ENCODE measurements at regions not wholly inside any gene's neighbourhood (a gene's known extent, or its start where the extent isn't known, plus 50 kb on each side); places are given as distances from the start of the nearest gene placed in this dataset.

DNA sequence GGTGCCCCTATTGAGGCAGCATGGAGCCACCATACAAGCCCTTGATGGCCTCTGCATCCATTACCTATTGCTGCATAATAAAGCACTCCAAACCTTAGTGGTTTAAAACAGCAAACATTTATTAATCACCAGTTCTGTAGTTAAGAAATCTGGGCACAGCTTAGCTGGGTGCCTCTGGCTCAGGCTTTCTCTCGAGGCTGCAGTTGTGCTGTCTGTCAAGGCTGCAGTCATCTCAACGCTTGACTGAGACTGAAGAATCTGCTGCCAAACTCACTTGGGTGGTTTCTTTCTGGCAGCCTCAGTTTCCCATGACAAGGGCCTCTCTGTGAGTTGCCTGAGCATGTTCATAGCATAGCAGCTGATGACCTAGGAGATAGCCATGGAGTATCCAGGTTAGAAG is 207.4 kb upstream of the LRFN2 start:
- intact Hi-C loops (cut with DNase I), result no loop called here
- whole genome bisulfite sequencing, result 92% methylated on average over 2 of the region's 2 CpGs

DNA sequence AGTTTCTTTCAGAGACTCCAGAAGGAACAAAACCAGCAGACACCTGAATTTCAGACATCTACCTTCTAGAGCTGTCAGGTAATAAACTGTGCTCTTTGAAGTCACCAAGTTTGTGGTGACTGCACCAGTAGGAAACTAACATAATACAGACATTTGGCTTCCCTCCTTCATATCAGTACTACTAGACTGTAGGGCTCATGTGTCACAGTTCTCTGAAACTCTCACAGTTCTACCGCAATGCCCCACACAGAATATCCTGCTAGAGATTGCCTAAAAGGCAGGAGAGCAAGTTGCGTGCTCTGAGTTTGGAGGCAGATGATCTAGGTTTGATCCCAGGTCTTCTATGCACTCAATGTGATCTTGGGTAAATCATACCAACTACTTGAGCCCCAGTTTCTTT is 205.0 kb upstream of the LRFN2 start:
- Histone ChIP-seq H3K27ac (replicated peaks in 1 of 4) (no peak overlapping the region), H3K36me3 (no peaks in the 10 kb centered on the region), H3K9me3 (no peaks in the 10 kb centered on the region), H3K4me3 (no peak overlapping the region), H3K27me3 (no peaks in the 10 kb centered on the region), H3K4me1 (peaks cover 0 to 11% (median 4%) of the 10 kb centered on the region in 4 donors)
- intact Hi-C loops (cut with DNase I), result no loop called here
- DNase-seq (ENCODE audit: extremely low spot score), result no peak
- 97% methylated on average over 2 of the region's 2 CpGs for WGBS
- TF ChIP-seq POLR2AphosphoS5 (IDR thresholded peaks at IDR 0.05) (no peak), EP300 (IDR thresholded peaks at IDR 0.05) (no peak), POLR2A (IDR thresholded peaks at IDR 0.05; ENCODE audit: low read depth) (no peak)
- TF ChIP-seq, protein P1, sequence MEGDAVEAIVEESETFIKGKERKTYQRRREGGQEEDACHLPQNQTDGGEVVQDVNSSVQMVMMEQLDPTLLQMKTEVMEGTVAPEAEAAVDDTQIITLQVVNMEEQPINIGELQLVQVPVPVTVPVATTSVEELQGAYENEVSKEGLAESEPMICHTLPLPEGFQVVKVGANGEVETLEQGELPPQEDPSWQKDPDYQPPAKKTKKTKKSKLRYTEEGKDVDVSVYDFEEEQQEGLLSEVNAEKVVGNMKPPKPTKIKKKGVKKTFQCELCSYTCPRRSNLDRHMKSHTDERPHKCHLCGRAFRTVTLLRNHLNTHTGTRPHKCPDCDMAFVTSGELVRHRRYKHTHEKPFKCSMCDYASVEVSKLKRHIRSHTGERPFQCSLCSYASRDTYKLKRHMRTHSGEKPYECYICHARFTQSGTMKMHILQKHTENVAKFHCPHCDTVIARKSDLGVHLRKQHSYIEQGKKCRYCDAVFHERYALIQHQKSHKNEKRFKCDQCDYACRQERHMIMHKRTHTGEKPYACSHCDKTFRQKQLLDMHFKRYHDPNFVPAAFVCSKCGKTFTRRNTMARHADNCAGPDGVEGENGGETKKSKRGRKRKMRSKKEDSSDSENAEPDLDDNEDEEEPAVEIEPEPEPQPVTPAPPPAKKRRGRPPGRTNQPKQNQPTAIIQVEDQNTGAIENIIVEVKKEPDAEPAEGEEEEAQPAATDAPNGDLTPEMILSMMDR (IDR thresholded peaks at IDR 0.05), result no peak

More for the DNA sequence above, 207.4 kb upstream of the LRFN2 start:
- Histone ChIP-seq H3K4me3 (no peak overlapping the region), H3K4me1 (peaks cover 0 to under 1% (median 0%) of the 10 kb centered on the region in 4 donors), H3K9me3 (no peaks in the 10 kb centered on the region), H3K36me3 (no peaks in the 10 kb centered on the region), H3K27me3 (no peaks in the 10 kb centered on the region), H3K27ac (replicated peaks in 1 of 4) (no peak overlapping the region)
- TF ChIP-seq, protein P1 (IDR thresholded peaks at IDR 0.05), result no peak
- TF ChIP-seq POLR2A (IDR thresholded peaks at IDR 0.05; ENCODE audit: low read depth), result no peak
- DNase-seq (ENCODE audit: extremely low spot score), result no peak

DNA sequence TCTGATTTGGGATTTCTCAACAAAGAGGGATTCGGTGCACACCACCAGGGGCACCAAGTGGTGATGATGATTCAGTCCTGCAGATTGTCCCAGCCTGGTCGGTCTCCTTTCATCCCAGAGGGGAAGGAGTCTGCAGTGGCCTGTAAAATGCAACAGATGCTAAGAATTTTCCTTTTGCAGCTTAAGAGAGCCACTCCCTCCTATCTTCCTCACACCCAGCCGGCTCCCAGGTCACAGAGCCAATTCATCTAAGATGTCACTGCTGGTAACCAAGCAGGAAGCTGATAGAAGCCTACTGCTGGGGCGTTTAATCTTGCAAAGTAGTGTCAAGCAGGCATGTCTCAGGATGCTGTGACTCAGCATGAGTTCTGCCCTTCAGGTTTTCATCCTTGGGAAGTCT is 203.8 kb upstream of the LRFN2 start:
- Histone ChIP-seq H3K27ac (replicated peaks in 1 of 4) (no peak overlapping the region), H3K4me3 (no peak overlapping the region), H3K36me3 (no peaks in the 10 kb centered on the region), H3K9me3 (no peaks in the 10 kb centered on the region), H3K27me3 (no peaks in the 10 kb centered on the region), H3K4me1 (peaks cover 0 to 11% (median 4%) of the 10 kb centered on the region in 4 donors)
- no peak for DNase-seq (ENCODE audit: extremely low spot score)
- 73% methylated on average over 4 of the region's 4 CpGs for WGBS
- TF ChIP-seq EP300 (IDR thresholded peaks at IDR 0.05), result no peak
- TF ChIP-seq, protein P1 (IDR thresholded peaks at IDR 0.05), result no peak
- no peak for TF ChIP-seq POLR2AphosphoS5 (IDR thresholded peaks at IDR 0.05)
- no peak for TF ChIP-seq POLR2A (IDR thresholded peaks at IDR 0.05; ENCODE audit: low read depth)
- intact Hi-C loops (cut with DNase I), result no loop called here

DNA sequence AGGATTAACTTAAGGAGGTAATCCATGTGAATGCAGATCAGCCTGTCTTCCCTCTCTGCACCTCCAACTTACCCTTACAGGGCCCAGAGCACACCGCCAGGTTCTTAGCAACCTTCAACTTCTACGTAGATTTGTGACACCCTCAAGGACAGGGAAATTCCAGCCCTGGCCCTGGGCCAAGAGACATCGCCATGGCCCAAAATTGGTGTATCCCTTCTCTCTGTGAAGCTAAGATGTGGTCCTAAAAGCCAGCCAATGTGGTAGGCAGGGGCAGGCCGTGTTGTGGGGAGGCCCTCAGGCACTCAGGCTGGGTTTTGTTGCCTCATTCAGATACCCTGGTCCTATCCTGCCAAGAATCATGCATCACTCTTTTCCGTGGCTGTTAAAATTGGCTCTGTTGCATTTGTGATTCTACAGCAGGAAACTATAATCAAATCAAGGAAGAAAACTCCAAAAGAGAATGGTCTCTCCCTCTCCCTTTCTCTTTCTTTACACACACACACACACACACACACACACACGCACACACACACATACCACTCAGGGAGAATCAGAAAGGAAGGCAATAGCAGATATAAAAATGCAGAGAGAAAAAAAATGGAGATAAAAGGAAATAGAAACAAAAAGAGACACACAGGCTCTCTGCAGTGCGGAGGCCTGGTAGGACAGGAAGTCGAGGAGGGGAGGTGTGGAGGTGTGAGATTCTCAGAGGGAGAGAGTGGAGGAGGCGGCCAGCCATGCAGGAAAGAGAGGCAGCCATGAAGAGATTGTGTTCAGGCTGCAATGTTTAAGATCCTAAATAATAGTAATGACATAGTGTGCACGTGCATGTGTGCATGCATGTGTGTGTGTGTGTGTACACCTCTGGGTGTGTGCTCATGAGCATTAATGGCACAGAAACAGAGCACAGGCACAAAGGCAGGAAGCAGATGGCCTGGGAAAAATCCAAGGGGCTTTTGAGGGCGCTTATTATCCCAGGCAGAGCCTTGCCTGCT is 201.8 kb upstream of the LRFN2 start:
- Histone ChIP-seq H3K27me3 (no peaks in the 10 kb centered on the region), H3K9me3 (no peaks in the 10 kb centered on the region), H3K4me1 (peaks cover 0 to 11% (median 4%) of the 10 kb centered on the region in 4 donors), H3K36me3 (no peaks in the 10 kb centered on the region), H3K4me3 (no peak overlapping the region), H3K27ac (replicated peaks in 1 of 4) (no peak overlapping the region)
- intact Hi-C loops (cut with DNase I), result no loop called here
- WGBS, result 55% methylated on average over 11 of the region's 11 CpGs
- no peak for DNase-seq (ENCODE audit: extremely low spot score)
- TF ChIP-seq, protein P1 (IDR thresholded peaks at IDR 0.05), result no peak
- TF ChIP-seq EP300 (IDR thresholded peaks at IDR 0.05) (no peak), POLR2A (IDR thresholded peaks at IDR 0.05; ENCODE audit: low read depth) (no peak), POLR2AphosphoS5 (IDR thresholded peaks at IDR 0.05) (no peak)
